DND-41 (cell line): ENCODE measurements at regions not wholly inside any gene's neighbourhood (a gene's known extent, or its start where the extent isn't known, plus 50 kb on each side); places are given as distances from the start of the nearest gene placed in this dataset.

Source experiments
- EZH2 ChIP-seq: IDR thresholded peaks from 3 replicates; pipeline ENCODE4 v1.6.1; 2012; ENCODE audit warnings: borderline replicate concordance, low read depth, mild to moderate bottlenecking, moderate library complexity, low read length, inconsistent platforms; ENCODE audit not compliant: severe bottlenecking
- TF ChIP-seq, protein P1 (sequence below): IDR thresholded peaks from 2 replicates; pipeline ENCODE4 v1.5.1; 2012; ENCODE audit warnings: borderline replicate concordance, low read length, moderate library complexity, mild to moderate bottlenecking; ENCODE audit not compliant: poor library complexity, severe bottlenecking; ENCODE audit errors: extremely low read depth

DNA sequence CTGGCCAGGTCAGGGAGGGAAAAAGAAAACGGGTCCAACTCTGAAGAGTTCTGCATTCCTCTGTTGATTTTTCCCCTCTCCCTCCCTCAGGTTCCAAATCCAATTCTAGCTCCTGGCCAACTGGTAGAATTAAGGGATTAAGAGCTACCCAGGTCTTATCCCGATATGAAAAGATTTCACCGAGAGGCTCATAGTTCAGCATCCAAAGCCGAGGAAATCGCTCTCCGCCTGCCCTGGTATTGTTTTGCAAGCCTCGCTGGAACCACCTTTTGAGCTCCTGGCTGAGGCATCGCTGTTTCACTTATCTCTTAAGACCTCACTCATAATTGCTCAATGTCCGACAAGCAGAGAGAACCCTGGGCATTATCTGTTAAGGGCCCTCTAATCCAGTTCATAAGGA, 180.4 kb downstream of the URI1 start:
- TF ChIP-seq, protein P1, sequence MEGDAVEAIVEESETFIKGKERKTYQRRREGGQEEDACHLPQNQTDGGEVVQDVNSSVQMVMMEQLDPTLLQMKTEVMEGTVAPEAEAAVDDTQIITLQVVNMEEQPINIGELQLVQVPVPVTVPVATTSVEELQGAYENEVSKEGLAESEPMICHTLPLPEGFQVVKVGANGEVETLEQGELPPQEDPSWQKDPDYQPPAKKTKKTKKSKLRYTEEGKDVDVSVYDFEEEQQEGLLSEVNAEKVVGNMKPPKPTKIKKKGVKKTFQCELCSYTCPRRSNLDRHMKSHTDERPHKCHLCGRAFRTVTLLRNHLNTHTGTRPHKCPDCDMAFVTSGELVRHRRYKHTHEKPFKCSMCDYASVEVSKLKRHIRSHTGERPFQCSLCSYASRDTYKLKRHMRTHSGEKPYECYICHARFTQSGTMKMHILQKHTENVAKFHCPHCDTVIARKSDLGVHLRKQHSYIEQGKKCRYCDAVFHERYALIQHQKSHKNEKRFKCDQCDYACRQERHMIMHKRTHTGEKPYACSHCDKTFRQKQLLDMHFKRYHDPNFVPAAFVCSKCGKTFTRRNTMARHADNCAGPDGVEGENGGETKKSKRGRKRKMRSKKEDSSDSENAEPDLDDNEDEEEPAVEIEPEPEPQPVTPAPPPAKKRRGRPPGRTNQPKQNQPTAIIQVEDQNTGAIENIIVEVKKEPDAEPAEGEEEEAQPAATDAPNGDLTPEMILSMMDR: no peak
- TF ChIP-seq EZH2: no peak
